CD14-positive monocyte (primary cell): ENCODE measurements at regions not wholly inside any gene's neighbourhood (a gene's known extent, or its start where the extent isn't known, plus 50 kb on each side); places are given as distances from the start of the nearest gene placed in this dataset.

Source experiments
- DNase-seq, 3 donors: peaks; one replicate each; pipeline ENCODE4 v3.0.0-alpha.2; 2011 to 2022
- H2AFZ ChIP-seq: 2 replicates; pipeline ENCODE4 v1.6.0; 2012; ENCODE audit warnings: mild to moderate bottlenecking, low read depth, low read length, inconsistent platforms; ENCODE audit not compliant: insufficient read depth, poor library complexity, severe bottlenecking
- H3K27ac ChIP-seq, 2 donors: 1 replicate in 1 of 2; 2 replicates in 1 of 2; pipeline ENCODE4 v1.5.1; 2012 to 2013; ENCODE audit warnings: low read length in 2 of 2, control low read depth in 1 of 2, inconsistent platforms in 1 of 2, low read depth in 1 of 2, mild to moderate bottlenecking in 1 of 2
- H3K27me3 ChIP-seq, 2 donors: one replicate each; pipeline versions ENCODE4 v1.6.0 to v1.6.1; 2011 to 2013; ENCODE audit warnings: low read length in 2 of 2; ENCODE audit not compliant: control insufficient read depth in 2 of 2, insufficient read depth in 2 of 2
- H3K36me3 ChIP-seq, 2 donors: replicated peaks in 1 of 2; 1 replicate in 1 of 2; 2 replicates in 1 of 2; pipeline versions ENCODE4 v1.5.1 to v1.6.1; 2012 to 2013; ENCODE audit warnings: low read length in 2 of 2, control low read depth in 1 of 2, inconsistent platforms in 1 of 2, mild to moderate bottlenecking in 1 of 2; ENCODE audit not compliant: insufficient read depth in 2 of 2, control insufficient read depth in 1 of 2
- H3K4me1 ChIP-seq, 2 donors: 1 replicate in 1 of 2; 2 replicates in 1 of 2; pipeline versions ENCODE4 v1.5.1 to v1.6.1; 2012 to 2013; ENCODE audit warnings: low read length in 2 of 2, control low read depth in 1 of 2, inconsistent platforms in 1 of 2, mild to moderate bottlenecking in 1 of 2, moderate library complexity in 1 of 2; ENCODE audit not compliant: insufficient read depth in 2 of 2, control insufficient read depth in 1 of 2
- H3K4me2 ChIP-seq: replicated peaks from 2 replicates; pipeline ENCODE3; 2012; ENCODE audit warnings: low read length, moderate library complexity, mild to moderate bottlenecking; ENCODE audit not compliant: poor library complexity, severe bottlenecking; ENCODE audit errors: extremely low read depth
- H3K4me3 ChIP-seq, 3 experiments: fragments of 200-600 bp in 1 of 3; sonication (generic) in 1 of 3; replicated peaks in 1 of 3; 1 replicate in 2 of 3; 2 replicates in 1 of 3; pipeline ENCODE4 v1.5.1; 2011 to 2013; ENCODE audit warnings: low read length in 3 of 3, mild to moderate bottlenecking in 3 of 3, control low read depth in 2 of 3, low read depth in 2 of 3, inconsistent platforms in 1 of 3, moderate library complexity in 1 of 3
- H3K79me2 ChIP-seq: 2 replicates; pipeline ENCODE4 v1.6.0; 2012; ENCODE audit warnings: mild to moderate bottlenecking, control low read depth, inconsistent platforms, low read length, moderate library complexity; ENCODE audit not compliant: insufficient read depth
- H3K9ac ChIP-seq: 2 replicates; pipeline ENCODE4 v1.6.0; 2017; ENCODE audit warnings: low read length, mild to moderate bottlenecking; ENCODE audit not compliant: insufficient read depth, poor library complexity, severe bottlenecking
- H3K9me3 ChIP-seq, 2 donors: replicated peaks in 1 of 2; 1 replicate in 1 of 2; 2 replicates in 1 of 2; pipeline versions ENCODE4 v1.5.1 to v1.6.1; 2012 to 2013; ENCODE audit warnings: low read length in 2 of 2, control low read depth in 1 of 2; ENCODE audit not compliant: control insufficient read depth in 1 of 2, insufficient read depth in 1 of 2
- H4K20me1 ChIP-seq: 2 replicates; pipeline ENCODE4 v1.6.0; 2012; ENCODE audit warnings: mild to moderate bottlenecking, low read length, control low read depth, moderate library complexity; ENCODE audit not compliant: insufficient read depth
- H3K27ac Mint-ChIP-seq, 7 donors: one replicate each; pipeline ENCODE4 v1.8.0; 2020; ENCODE audit warnings: mild to moderate bottlenecking in 7 of 7, mixed read lengths in 7 of 7, moderate library complexity in 6 of 7, inconsistent platforms in 2 of 7
- H3K27me3 Mint-ChIP-seq, 3 donors: one replicate each; pipeline ENCODE4 v1.8.0; 2021 to 2022; ENCODE audit warnings: low read depth in 3 of 3, mild to moderate bottlenecking in 3 of 3, mixed read lengths in 3 of 3, moderate library complexity in 3 of 3, inconsistent platforms in 1 of 3
- H3K36me3 Mint-ChIP-seq, 2 donors: one replicate each; pipeline ENCODE4 v1.8.0; 2020; ENCODE audit warnings: mixed read lengths in 2 of 2, inconsistent platforms in 1 of 2, mild to moderate bottlenecking in 1 of 2
- H3K4me1 Mint-ChIP-seq: one replicate; pipeline ENCODE4 v1.8.0; 2020; ENCODE audit warnings: mild to moderate bottlenecking, mixed read lengths
- H3K4me3 Mint-ChIP-seq, 2 donors: one replicate each; pipeline ENCODE4 v1.8.0; 2020; ENCODE audit warnings: mild to moderate bottlenecking in 2 of 2, mixed read lengths in 2 of 2, moderate library complexity in 1 of 2
- H3K9me3 Mint-ChIP-seq, 7 donors: one replicate each; pipeline ENCODE4 v1.8.0; 2020 to 2022; ENCODE audit warnings: mixed read lengths in 7 of 7, mild to moderate bottlenecking in 6 of 7, moderate library complexity in 6 of 7, inconsistent platforms in 2 of 7
- WGBS: methylation state at CpG from one replicate; pipeline ENCODE4 v1.1.5; 2013; ENCODE audit warnings: missing lambda C conversion rate; ENCODE audit not compliant: insufficient coverage; 5-methylcytosine and 5-hydroxymethylcytosine counted together
- intact Hi-C, 2 donors: fragments of 100-400 bp; cut with micrococcal nuclease; formaldehyde crosslinking; loops; one replicate each; pipeline versions ENCODE4 v1.15.0 to v1.15.1; 2023
- TF ChIP-seq, protein P1 (sequence below): fragments of 200-600 bp; IDR thresholded peaks from one replicate; pipeline ENCODE4 v1.8.0; 2022; ENCODE audit warnings: antibody characterized with exemption, mild to moderate bottlenecking

DNA sequence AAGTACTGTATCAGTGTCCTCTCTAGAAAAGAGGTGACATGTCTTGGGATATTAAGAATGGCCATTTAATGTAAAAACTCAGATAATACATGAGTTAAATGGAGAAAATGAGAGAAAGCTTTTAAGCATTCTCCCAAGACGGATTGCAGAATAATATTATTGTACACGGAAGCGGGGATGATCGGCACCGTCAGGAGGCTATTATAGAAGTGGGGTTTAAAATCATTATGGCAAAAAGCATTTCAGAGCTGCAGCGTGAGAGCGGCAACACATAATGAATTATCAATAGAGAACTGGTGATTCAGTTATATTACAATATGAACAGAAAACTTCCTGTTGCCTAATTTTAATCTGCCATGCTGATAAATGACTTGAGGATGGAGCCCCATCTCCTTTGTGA is 261.7 kb upstream of the IRX3 start:
- Histone ChIP-seq H3K79me2 (no peaks in the 10 kb centered on the region), H3K27me3 (no peaks in the 10 kb centered on the region), H3K4me1 (no peaks in the 10 kb centered on the region), H3K4me3 (no peak overlapping the region), H3K9ac (no peak overlapping the region), H3K9me3 (no peaks in the 10 kb centered on the region), H3K27ac (no peak overlapping the region), H3K36me3 (no peaks in the 10 kb centered on the region), H4K20me1 (no peaks in the 10 kb centered on the region), H2AFZ (no peak overlapping the region), H3K4me2 (no peak overlapping the region)
- DNase-seq: no peak
- H3K4me3 Mint-ChIP-seq: no peak overlapping the region
- TF ChIP-seq, protein P1, sequence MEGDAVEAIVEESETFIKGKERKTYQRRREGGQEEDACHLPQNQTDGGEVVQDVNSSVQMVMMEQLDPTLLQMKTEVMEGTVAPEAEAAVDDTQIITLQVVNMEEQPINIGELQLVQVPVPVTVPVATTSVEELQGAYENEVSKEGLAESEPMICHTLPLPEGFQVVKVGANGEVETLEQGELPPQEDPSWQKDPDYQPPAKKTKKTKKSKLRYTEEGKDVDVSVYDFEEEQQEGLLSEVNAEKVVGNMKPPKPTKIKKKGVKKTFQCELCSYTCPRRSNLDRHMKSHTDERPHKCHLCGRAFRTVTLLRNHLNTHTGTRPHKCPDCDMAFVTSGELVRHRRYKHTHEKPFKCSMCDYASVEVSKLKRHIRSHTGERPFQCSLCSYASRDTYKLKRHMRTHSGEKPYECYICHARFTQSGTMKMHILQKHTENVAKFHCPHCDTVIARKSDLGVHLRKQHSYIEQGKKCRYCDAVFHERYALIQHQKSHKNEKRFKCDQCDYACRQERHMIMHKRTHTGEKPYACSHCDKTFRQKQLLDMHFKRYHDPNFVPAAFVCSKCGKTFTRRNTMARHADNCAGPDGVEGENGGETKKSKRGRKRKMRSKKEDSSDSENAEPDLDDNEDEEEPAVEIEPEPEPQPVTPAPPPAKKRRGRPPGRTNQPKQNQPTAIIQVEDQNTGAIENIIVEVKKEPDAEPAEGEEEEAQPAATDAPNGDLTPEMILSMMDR: no peak
- intact Hi-C loops: no loop called here
- peaks cover 0 to 5% (median 0%) of the 10 kb centered on the region in 7 donors for H3K9me3 Mint-ChIP-seq
- WGBS: 95% methylated on average over 4 of the region's 7 CpGs
- H3K36me3 Mint-ChIP-seq: no peaks in the 10 kb centered on the region
- H3K4me1 Mint-ChIP-seq: no peaks in the 10 kb centered on the region
- H3K27ac Mint-ChIP-seq: no peak overlapping the region
- H3K27me3 Mint-ChIP-seq: peaks cover 5 to 12% (median 8%) of the 10 kb centered on the region in 3 donors

DNA sequence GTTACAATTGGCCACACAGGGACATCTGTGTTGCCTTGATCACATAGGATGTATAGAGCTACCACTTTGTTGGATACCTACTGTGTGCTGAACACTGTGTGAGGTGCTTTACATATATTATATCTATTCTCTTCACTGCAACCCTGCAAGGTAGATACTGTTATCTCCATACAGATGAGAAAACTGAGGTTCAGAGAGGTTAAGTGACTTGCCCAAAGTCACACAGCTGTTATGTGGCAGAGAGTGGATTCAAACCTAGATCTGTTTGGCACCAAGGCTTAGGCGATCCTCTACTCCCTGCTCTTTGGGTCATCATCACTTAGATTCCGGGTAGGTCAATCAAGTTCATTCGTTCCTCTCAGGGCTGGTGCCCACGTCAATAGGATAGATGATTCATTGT is 260.5 kb upstream of the IRX3 start:
- Mint-ChIP-seq H3K4me1 (no peaks in the 10 kb centered on the region), H3K27me3 (peaks cover 5 to 12% (median 8%) of the 10 kb centered on the region in 3 donors), H3K27ac (no peak overlapping the region), H3K4me3 (no peak overlapping the region), H3K9me3 (peaks cover 0 to 3% (median 0%) of the 10 kb centered on the region in 7 donors), H3K36me3 (no peaks in the 10 kb centered on the region)
- TF ChIP-seq, protein P1: no peak
- Histone ChIP-seq H3K79me2 (no peaks in the 10 kb centered on the region), H3K9me3 (no peaks in the 10 kb centered on the region), H3K4me2 (no peak overlapping the region), H3K36me3 (no peaks in the 10 kb centered on the region), H3K4me3 (no peak overlapping the region), H3K9ac (no peak overlapping the region), H3K4me1 (no peaks in the 10 kb centered on the region), H4K20me1 (no peaks in the 10 kb centered on the region), H3K27ac (no peak overlapping the region), H2AFZ (no peak overlapping the region), H3K27me3 (no peaks in the 10 kb centered on the region)
- no peak for DNase-seq
- intact Hi-C loops: no loop called here
- 88% methylated on average over 3 of the region's 4 CpGs for WGBS
